ENCODE measurements at regions not wholly inside any gene's neighbourhood (a gene's known extent, or its start where the extent isn't known, plus 50 kb on each side); places are given as distances from the start of the nearest gene placed in this dataset.

- DNase-seq = no peak
Observed at GRCh38 chr3:64464955-64465354, 222.8 kb downstream of the ADAMTS9 start.

GRCh38 chr3:64463981-64464380, 223.8 kb downstream of the ADAMTS9 start:
- DNase-seq = no peak

GRCh38 chr3:64462203-64462602, 225.6 kb downstream of the ADAMTS9 start:
- DNase-seq = no peak

GRCh38 chr3:64460877-64461276, 226.9 kb downstream of the ADAMTS9 start:
- DNase-seq = no peak

- no peak for DNase-seq
Observed at GRCh38 chr3:64460141-64460730, 227.6 kb downstream of the ADAMTS9 start.

- no peak for DNase-seq
Observed at GRCh38 chr3:64459711-64460110, 228.1 kb downstream of the ADAMTS9 start.

GRCh38 chr3:64457811-64458210, 230.0 kb downstream of the ADAMTS9 start:
- DNase-seq = no peak

- DNase-seq = no peak
Observed at GRCh38 chr3:64456674-64457073, 231.1 kb downstream of the ADAMTS9 start.

GRCh38 chr3:64455351-64455750, 230.1 kb upstream of the PRICKLE2 start:
- DNase-seq = no peak

- no peak for DNase-seq
Observed at GRCh38 chr3:64454768-64455167, 229.5 kb upstream of the PRICKLE2 start.

GRCh38 chr3:64454179-64454578, 228.9 kb upstream of the PRICKLE2 start:
- DNase-seq = no peak

- DNase-seq = no peak
Observed at GRCh38 chr3:64451283-64452012, 226.2 kb upstream of the PRICKLE2 start.

- no peak for DNase-seq
Observed at GRCh38 chr3:64450396-64450956, 225.2 kb upstream of the PRICKLE2 start.

GRCh38 chr3:64449026-64449425, 223.8 kb upstream of the PRICKLE2 start:
- DNase-seq = no peak

- no peak for DNase-seq
Observed at GRCh38 chr3:64445944-64446300, 220.7 kb upstream of the PRICKLE2 start.

GRCh38 chr3:64445109-64445943, 220.1 kb upstream of the PRICKLE2 start:
- DNase-seq = no peak

- no peak for DNase-seq
Observed at GRCh38 chr3:64444490-64445108, 219.3 kb upstream of the PRICKLE2 start.

GRCh38 chr3:64443546-64444381, 218.5 kb upstream of the PRICKLE2 start:
- DNase-seq = no peak

- peak; percentile 41 for DNase-seq
Observed at GRCh38 chr3:64441861-64442260, 216.6 kb upstream of the PRICKLE2 start.

- no peak for DNase-seq
Observed at GRCh38 chr3:64440498-64440897, 215.2 kb upstream of the PRICKLE2 start.

GRCh38 chr3:64438812-64439211, 213.5 kb upstream of the PRICKLE2 start:
- DNase-seq = no peak

- DNase-seq = no peak
Observed at GRCh38 chr3:64438066-64438465, 212.8 kb upstream of the PRICKLE2 start.
